GM12878 (cell line): ENCODE measurements at regions not wholly inside any gene's neighbourhood (a gene's known extent, or its start where the extent isn't known, plus 50 kb on each side); places are given as distances from the start of the nearest gene placed in this dataset.

Experiments used
- ATAC-seq: fragments of 200-7000 bp; cut with Tn5 transposase; 3 replicates; pipeline ENCODE4 v1.9.1; 2020; ENCODE audit warnings: mild to moderate bottlenecking, moderate library complexity
- BruUV-seq: library from RNA; stranded (reverse); fragments of 400-500 nt; replicated peaks from 2 replicates; lab custom pipeline; 2021; lab: Mats Ljungman, UMichigan
- CTCF ChIA-PET: fragments of 300-600 bp; sonication (Branson Sonifier 250); formaldehyde crosslinking; extraction: SDS; loops from one replicate; lab custom pipeline; 2021; ENCODE audit warnings: inconsistent platforms; lab: Yijun Ruan, JAX
- POLR2A ChIA-PET: fragments of 350-600 bp; formaldehyde crosslinking; extraction: SDS; loops from one replicate; lab custom pipeline; 2021; ENCODE audit warnings: inconsistent platforms; lab: Charles Lee
- RAD21 ChIA-PET: fragments of 300-600 bp; sonication (Branson Sonifier 250); formaldehyde crosslinking; loops from one replicate; lab custom pipeline; 2023; ENCODE audit warnings: antibody characterized with exemption; ENCODE audit not compliant: unreplicated experiment; lab: Charles Lee
- SMC1A ChIA-PET: fragments of 300-600 bp; sonication (Branson Sonifier 250); formaldehyde crosslinking; loops from one replicate; lab custom pipeline; 2023; ENCODE audit not compliant: unreplicated experiment, uncharacterized antibody; lab: Charles Lee
- DNase-seq: peaks from one replicate; pipeline ENCODE4 v3.0.0-alpha.2; 2011; ENCODE audit warnings: low read depth, low spot score
- FAIRE-seq: peaks from 3 replicates; lab custom pipeline; 2011; peaks lifted over from hg19 to GRCh38; lab: Jason Lieb, UNC
- H2AFZ ChIP-seq: 2 replicates; pipeline ENCODE4 v1.6.0; 2011; ENCODE audit warnings: low read depth, low read length, control low read depth; ENCODE audit not compliant: control insufficient read depth
- H3K27ac ChIP-seq: 2 replicates; pipeline ENCODE4 v1.5.1; 2011; ENCODE audit warnings: control low read depth; ENCODE audit not compliant: control insufficient read depth, insufficient read depth
- H3K27me3 ChIP-seq, 2 experiments: replicated peaks in 1 of 2; 2 replicates each; pipeline versions ENCODE4 v1.6.0 to v1.6.1; 2011; ENCODE audit warnings: low read length in 1 of 2; ENCODE audit not compliant: control insufficient read depth in 2 of 2, insufficient read depth in 2 of 2
- H3K36me3 ChIP-seq, 2 experiments: 2 replicates each; pipeline ENCODE4 v1.5.1; 2011; ENCODE audit warnings: low read length in 1 of 2; ENCODE audit not compliant: control insufficient read depth in 2 of 2, insufficient read depth in 2 of 2
- H3K4me1 ChIP-seq: 2 replicates; pipeline ENCODE4 v1.6.1; 2011; ENCODE audit warnings: mild to moderate bottlenecking, low read length, moderate library complexity, mixed read lengths; ENCODE audit not compliant: control insufficient read depth, insufficient read depth
- H3K4me2 ChIP-seq: 2 replicates; pipeline ENCODE4 v1.6.0; 2011; ENCODE audit warnings: control low read depth; ENCODE audit not compliant: control insufficient read depth, insufficient read depth
- H3K4me3 ChIP-seq: fragments of 200-600 bp; sonication (generic); 2 replicates; pipeline ENCODE4 v1.5.1; 2016
- H3K79me2 ChIP-seq: 2 replicates; pipeline ENCODE4 v1.6.0; 2011; ENCODE audit warnings: low read length; ENCODE audit not compliant: control insufficient read depth, insufficient read depth
- H3K9ac ChIP-seq: 2 replicates; pipeline ENCODE4 v1.8.0; 2011; ENCODE audit warnings: low read length, control low read depth, mixed read lengths; ENCODE audit not compliant: control insufficient read depth, insufficient read depth
- H3K9me3 ChIP-seq: replicated peaks from 3 replicates; pipeline ENCODE4 v1.5.1; 2011; ENCODE audit warnings: mild to moderate bottlenecking, low read length; ENCODE audit not compliant: control insufficient read depth, insufficient read depth
- H4K20me1 ChIP-seq: 2 replicates; pipeline ENCODE4 v1.6.0; 2011; ENCODE audit not compliant: control insufficient read depth, insufficient read depth
- ASH2L ChIP-seq: fragments of 300-600, 200-600 bp; sonication (generic); IDR thresholded peaks from 2 replicates; pipeline ENCODE4 v1.6.1; 2017; ENCODE audit warnings: low read depth, mild to moderate bottlenecking, borderline replicate concordance
- BACH1 ChIP-seq: fragments of 450-650 bp; IDR thresholded peaks from 2 replicates; pipeline ENCODE4 v1.6.1; 2017; ENCODE audit warnings: mild to moderate bottlenecking, borderline replicate concordance
- BRCA1 ChIP-seq: IDR thresholded peaks from 2 replicates; pipeline ENCODE4 v1.6.1; 2011; ENCODE audit warnings: low read depth, low read length, improper control_type of control experiment
- CBFB ChIP-seq: IDR thresholded peaks from 2 replicates; pipeline ENCODE4 v1.6.1; 2016; ENCODE audit warnings: antibody characterized with exemption, low read depth
- CBX5 ChIP-seq: sonication (generic); IDR thresholded peaks from 2 replicates; pipeline ENCODE4 v1.6.1; 2016; ENCODE audit warnings: low read depth, moderate library complexity, mild to moderate bottlenecking, inconsistent platforms
- CREM ChIP-seq: IDR thresholded peaks from 2 replicates; pipeline ENCODE4 v1.6.1; 2014; ENCODE audit warnings: antibody characterized with exemption, low read depth
- EZH2 ChIP-seq: IDR thresholded peaks from 2 replicates; pipeline ENCODE4 v1.6.1; 2012; ENCODE audit warnings: low read depth, mild to moderate bottlenecking, control low read depth, inconsistent platforms, low read length, borderline replicate concordance; ENCODE audit not compliant: control insufficient read depth
- JUNB ChIP-seq: IDR thresholded peaks from 2 replicates; pipeline ENCODE4 v1.6.1; 2016; ENCODE audit warnings: antibody characterized with exemption, mild to moderate bottlenecking
- KDM1A ChIP-seq: fragments of 200-600 bp; sonication (generic); IDR thresholded peaks from 2 replicates; pipeline ENCODE4 v1.6.1; 2016; ENCODE audit warnings: borderline replicate concordance
- KLF5 ChIP-seq: fragments of 450-650 bp; IDR thresholded peaks from 2 replicates; pipeline ENCODE4 v1.6.1; 2014; ENCODE audit warnings: mild to moderate bottlenecking; ENCODE audit not compliant: partially characterized antibody
- MXI1 ChIP-seq: fragments of 150-350 bp; IDR thresholded peaks from 2 replicates; pipeline ENCODE4 v1.6.1; 2011; ENCODE audit warnings: low read depth, mild to moderate bottlenecking, inconsistent platforms, low read length, improper control_type of control experiment
- PAX8 ChIP-seq: fragments of 450-650 bp; IDR thresholded peaks from 2 replicates; pipeline ENCODE4 v1.6.1; 2017; ENCODE audit warnings: mild to moderate bottlenecking, moderate library complexity
- PRDM15 ChIP-seq: fragments of 450-650 bp; formaldehyde crosslinking; IDR thresholded peaks from 2 replicates; pipeline ENCODE4 v1.4.0; 2020; ENCODE audit warnings: mild to moderate bottlenecking, moderate library complexity
- RAD51 ChIP-seq: fragments of 450-650 bp; IDR thresholded peaks from 2 replicates; pipeline ENCODE4 v1.6.1; 2016; ENCODE audit warnings: moderate library complexity, mild to moderate bottlenecking, inconsistent platforms
- SPI1 ChIP-seq: IDR thresholded peaks from 2 replicates; pipeline ENCODE4 v1.6.1; 2011; ENCODE audit warnings: low read depth, mild to moderate bottlenecking, low read length, moderate library complexity, borderline replicate concordance; ENCODE audit not compliant: insufficient read depth
- SREBF2 ChIP-seq: IDR thresholded peaks from 2 replicates; pipeline ENCODE4 v1.6.1; 2012; ENCODE audit warnings: mild to moderate bottlenecking, low read length
- ZBTB11 ChIP-seq: fragments of 450-650 bp; formaldehyde crosslinking; IDR thresholded peaks from 2 replicates; pipeline ENCODE4 v1.5.0; 2022; ENCODE audit warnings: mild to moderate bottlenecking, missing genetic modification characterization
- in situ Hi-C: fragments of 300-500 bp; cut with MboI; formaldehyde crosslinking; loops from 9 replicates; pipeline ENCODE4 v1.14.3; 2018; ENCODE audit warnings: mixed read lengths
- intact Hi-C: fragments of 100-400 bp; cut with micrococcal nuclease; formaldehyde crosslinking; loops from one replicate; pipeline ENCODE4 v1.14.2; 2022; ENCODE audit not compliant: unreplicated experiment

- TF ChIP-seq SREBF2 (no peak), CBFB (no peak), JUNB (no peak), KDM1A (no peak), KLF5 (no peak), PAX8 (no peak), BRCA1 (no peak)
These were observed 1102.2 kb downstream of the TRHDE start (continued) for GRCh38 chr12:73374360-73374759.

GRCh38 chr12:73383584-73384222 is 1111.5 kb downstream of the TRHDE start:
- H3K9ac ChIP-seq: no peak overlapping the region
- POLR2A ChIA-PET: interaction anchor here (0.6 kb wide), 1 partner anchor 1984 kb away, joined by 6 read pairs; no protein-coding TSS in a partner anchor
- BruUV-seq: no TSS peak
- intact Hi-C loops (no loop called here), in situ Hi-C loops (no loop called here)
- FAIRE-seq (no peak), DNase-seq (no peak), ATAC-seq (no peak)
- CTCF ChIA-PET: no interaction called here
- H3K4me3 ChIP-seq: no peak overlapping the region
- no peaks in the 10 kb centered on the region for H3K79me2 ChIP-seq
- H2AFZ ChIP-seq: no peak overlapping the region
- H3K9me3 ChIP-seq: no peaks in the 10 kb centered on the region
- no peak overlapping the region for H3K4me2 ChIP-seq
- H3K36me3 ChIP-seq: no peaks in the 10 kb centered on the region
- H3K27ac ChIP-seq: no peak overlapping the region
- no peaks in the 10 kb centered on the region for H3K27me3 ChIP-seq
- no peaks in the 10 kb centered on the region for H4K20me1 ChIP-seq
- SMC1A ChIA-PET: interaction anchor here (1.1 kb wide), 1 partner anchor 16 kb away, joined by 3 read pairs; no protein-coding TSS in a partner anchor
- H3K4me1 ChIP-seq: no peaks in the 10 kb centered on the region
- RAD21 ChIA-PET: no interaction called here
- no peak for TF ChIP-seq KLF5
- no peak for TF ChIP-seq CREM
- no peak for TF ChIP-seq EZH2
- TF ChIP-seq SPI1: no peak
- no peak for TF ChIP-seq ZBTB11 (CRISPR knock-in tag)
- no peak for TF ChIP-seq BACH1
- TF ChIP-seq RAD51: no peak
- TF ChIP-seq MXI1: no peak
- no peak for TF ChIP-seq CBX5
- TF ChIP-seq ASH2L: no peak
- no peak for TF ChIP-seq PRDM15
